Adrenal gland (tissue), 9 donors: ENCODE measurements at regions not wholly inside any gene's neighbourhood (a gene's known extent, or its start where the extent isn't known, plus 50 kb on each side); places are given as distances from the start of the nearest gene placed in this dataset.

Experiments
- DNase-seq, 7 donors: peaks; one replicate each; pipeline ENCODE4 v3.0.0-alpha.2; 2019 to 2020
- H3K27ac ChIP-seq, 5 donors: fragments of 200-600 bp; sonication (generic) in 4 of 5; 1 replicate in 3 of 5; 2 replicates in 2 of 5; pipeline versions ENCODE4 v1.5.1 to v1.8.0; 2016 to 2020; ENCODE audit warnings: mild to moderate bottlenecking in 1 of 5
- H3K27me3 ChIP-seq: fragments of 200-600 bp; 2 replicates; pipeline ENCODE4 v1.8.0; 2021
- H3K36me3 ChIP-seq, 2 donors: fragments of 200-600 bp; replicated peaks in 1 of 2; 1 replicate in 1 of 2; 2 replicates in 1 of 2; pipeline versions ENCODE4 v1.5.1 to v1.8.0; 2018 to 2022
- H3K4me1 ChIP-seq, 2 donors: fragments of 200-600 bp; replicated peaks in 1 of 2; 1 replicate in 1 of 2; 2 replicates in 1 of 2; pipeline versions ENCODE4 v1.5.1 to v1.8.0; 2018 to 2021
- H3K4me3 ChIP-seq, 4 donors: fragments of 200-600 bp; sonication (generic) in 3 of 4; one replicate each; pipeline ENCODE4 v1.5.1; 2016 to 2018
- H3K9me3 ChIP-seq, 3 donors: fragments of 200-600 bp; sonication (generic) in 1 of 3; replicated peaks in 1 of 3; 1 replicate in 2 of 3; 2 replicates in 1 of 3; pipeline versions ENCODE4 v1.5.1 to v1.8.0; 2016 to 2021
- POLR2A ChIP-seq, 2 donors: fragments of 450-650 bp; IDR thresholded peaks; one replicate each; pipeline ENCODE4 v1.6.1; 2017; ENCODE audit warnings: antibody characterized with exemption in 2 of 2, mild to moderate bottlenecking in 2 of 2, moderate library complexity in 1 of 2
- WGBS, 4 donors: extraction: QIAGEN DNeasy Blood & Tissue Kit in 2 of 4; methylation state at CpG; one replicate each; pipeline versions ENCODE4 v1.1.5 to v1.1.7; 2013 to 2017; 5-methylcytosine and 5-hydroxymethylcytosine counted together
- intact Hi-C, 2 donors: fragments of 100-400 bp; cut with DNase I; formaldehyde crosslinking; loops; one replicate each; pipeline versions ENCODE4 v1.14.1 to v1.15.0; 2022 to 2023
- TF ChIP-seq, protein P1 (sequence below), 6 experiments: fragments of 450-650 bp in 4 of 6; fragments of 200-600 bp in 2 of 6; sonication (generic) in 1 of 6; IDR thresholded peaks; 1 replicate in 5 of 6; 2 replicates in 1 of 6; pipeline versions ENCODE4 v1.5.1 to v1.8.0; 2016 to 2021; ENCODE audit warnings: antibody characterized with exemption in 6 of 6, mild to moderate bottlenecking in 2 of 6, moderate library complexity in 1 of 6
- donor health status: healthy with polysubstance abuse.
- donor health status: Bipolar disorder and iron deficiency.
- donor health status: DM: yes; HTN: yes; CAD: no.
- donor health status: DM: no; HTN: no; CAD: no.
- donor health status: DM: no; HTN: no; CAD: no.

DNA sequence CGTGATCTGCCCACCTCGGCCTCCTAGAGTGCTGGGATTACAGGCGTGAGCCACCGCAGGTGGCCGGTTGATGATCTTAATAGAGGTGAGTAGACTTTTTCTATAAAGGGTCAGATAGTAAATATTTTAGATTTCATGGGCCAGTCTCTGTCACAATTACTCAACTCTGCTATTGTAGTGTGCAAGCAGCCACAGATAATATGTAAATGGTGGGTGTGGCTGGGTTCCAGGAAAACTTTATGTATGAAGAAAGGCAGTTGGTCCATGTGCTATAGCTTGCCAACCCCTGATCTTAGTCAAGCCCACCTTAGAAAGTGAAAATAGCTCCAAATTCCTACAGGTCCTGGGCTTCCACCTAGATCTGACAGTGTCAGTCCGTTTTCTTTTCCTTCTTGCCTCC lies 94.9 kb upstream of the PMFBP1 start:
- Histone ChIP-seq H3K36me3 (no peaks in the 10 kb centered on the region), H3K4me3 (no peak overlapping the region), H3K9me3 (no peaks in the 10 kb centered on the region), H3K27me3 (no peaks in the 10 kb centered on the region), H3K4me1 (no peaks in the 10 kb centered on the region), H3K27ac (no peak overlapping the region)
- no peak for TF ChIP-seq POLR2A (IDR thresholded peaks at IDR 0.05)
- TF ChIP-seq, protein P1, sequence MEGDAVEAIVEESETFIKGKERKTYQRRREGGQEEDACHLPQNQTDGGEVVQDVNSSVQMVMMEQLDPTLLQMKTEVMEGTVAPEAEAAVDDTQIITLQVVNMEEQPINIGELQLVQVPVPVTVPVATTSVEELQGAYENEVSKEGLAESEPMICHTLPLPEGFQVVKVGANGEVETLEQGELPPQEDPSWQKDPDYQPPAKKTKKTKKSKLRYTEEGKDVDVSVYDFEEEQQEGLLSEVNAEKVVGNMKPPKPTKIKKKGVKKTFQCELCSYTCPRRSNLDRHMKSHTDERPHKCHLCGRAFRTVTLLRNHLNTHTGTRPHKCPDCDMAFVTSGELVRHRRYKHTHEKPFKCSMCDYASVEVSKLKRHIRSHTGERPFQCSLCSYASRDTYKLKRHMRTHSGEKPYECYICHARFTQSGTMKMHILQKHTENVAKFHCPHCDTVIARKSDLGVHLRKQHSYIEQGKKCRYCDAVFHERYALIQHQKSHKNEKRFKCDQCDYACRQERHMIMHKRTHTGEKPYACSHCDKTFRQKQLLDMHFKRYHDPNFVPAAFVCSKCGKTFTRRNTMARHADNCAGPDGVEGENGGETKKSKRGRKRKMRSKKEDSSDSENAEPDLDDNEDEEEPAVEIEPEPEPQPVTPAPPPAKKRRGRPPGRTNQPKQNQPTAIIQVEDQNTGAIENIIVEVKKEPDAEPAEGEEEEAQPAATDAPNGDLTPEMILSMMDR (IDR thresholded peaks at IDR 0.05): no peak
- intact Hi-C loops: no loop called here
- no peak for DNase-seq
- 86 to 91% (median 88%) methylated on average over 6 of the region's 6 CpGs for WGBS, 4 donors

DNA sequence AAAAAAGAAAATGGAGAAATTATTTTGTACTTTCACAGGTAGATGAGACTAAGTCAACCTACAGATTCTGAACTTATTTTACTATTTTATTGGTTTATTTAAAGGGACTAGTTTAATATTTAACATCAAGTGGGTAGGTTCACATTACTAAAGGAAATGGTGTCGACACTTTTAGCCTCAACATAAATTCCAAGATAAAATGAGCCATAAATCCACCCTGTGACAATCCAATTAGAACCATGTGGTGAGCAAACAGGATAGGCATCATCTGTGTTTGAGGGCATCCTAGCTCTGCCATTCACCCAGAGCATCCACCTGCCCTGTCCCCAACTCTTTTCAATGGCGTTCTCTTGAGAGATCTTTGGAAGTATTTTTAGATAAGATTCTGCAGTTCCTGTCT lies 92.8 kb upstream of the PMFBP1 start:
- WGBS, 4 donors: 69 to 85% (median 74%) methylated on average over 2 of the region's 2 CpGs
- TF ChIP-seq, protein P1 (IDR thresholded peaks at IDR 0.05): no peak
- TF ChIP-seq POLR2A (IDR thresholded peaks at IDR 0.05): no peak
- Histone ChIP-seq H3K4me3 (no peak overlapping the region), H3K36me3 (no peaks in the 10 kb centered on the region), H3K27ac (no peak overlapping the region), H3K4me1 (no peaks in the 10 kb centered on the region), H3K9me3 (no peaks in the 10 kb centered on the region), H3K27me3 (no peaks in the 10 kb centered on the region)
- no peak for DNase-seq
- intact Hi-C loops: no loop called here

DNA sequence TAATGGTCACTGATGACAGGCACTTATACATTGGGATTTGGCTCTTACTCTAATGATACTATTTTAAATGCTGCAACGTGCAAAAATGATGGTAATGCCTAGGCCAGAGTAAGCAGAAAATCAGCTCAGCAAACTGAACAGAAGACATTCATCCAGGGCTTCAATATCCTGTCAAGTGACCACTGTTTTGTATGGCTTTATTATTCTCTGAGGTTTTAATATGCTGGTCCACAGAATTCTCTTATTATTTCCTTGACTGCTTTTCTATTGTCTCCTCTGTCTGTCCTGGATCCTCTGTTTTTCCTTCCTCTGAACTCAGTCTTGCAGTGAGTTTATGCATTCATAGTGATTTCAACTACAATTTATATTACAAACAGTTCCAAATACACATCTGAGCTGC lies 90.8 kb upstream of the PMFBP1 start:
- 73 to 88% (median 76%) methylated on average over 1 of the region's 1 CpG for WGBS, 4 donors
- Histone ChIP-seq H3K4me3 (no peak overlapping the region), H3K36me3 (no peaks in the 10 kb centered on the region), H3K4me1 (no peaks in the 10 kb centered on the region), H3K9me3 (no peaks in the 10 kb centered on the region), H3K27ac (no peak overlapping the region), H3K27me3 (no peaks in the 10 kb centered on the region)
- TF ChIP-seq POLR2A (IDR thresholded peaks at IDR 0.05): no peak
- TF ChIP-seq, protein P1 (IDR thresholded peaks at IDR 0.05): no peak
- intact Hi-C loops: no loop called here
- DNase-seq: no peak

DNA sequence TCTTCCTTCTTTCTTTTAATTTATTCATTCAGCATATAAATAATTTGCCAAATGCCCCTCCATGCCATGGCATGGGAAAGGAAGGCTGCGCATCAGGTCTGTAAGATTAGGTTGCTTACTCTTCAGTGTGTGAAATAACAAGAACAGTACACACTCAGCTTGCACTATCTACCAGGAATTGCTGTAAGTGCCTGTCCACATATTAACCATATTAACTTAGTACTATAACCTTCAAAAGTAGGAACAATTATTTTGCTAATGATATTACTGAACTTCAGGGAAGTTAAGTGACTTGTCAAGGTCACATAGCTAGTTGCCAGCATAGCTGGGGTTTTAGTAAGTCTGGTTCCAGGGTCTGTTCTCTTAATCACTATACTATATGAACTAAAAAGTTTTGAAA lies 89.2 kb upstream of the PMFBP1 start:
- no peaks in the 10 kb centered on the region for H3K27me3 ChIP-seq
- WGBS, 4 donors: 86 to 100% (median 97%) methylated on average over 1 of the region's 1 CpG
- no peaks in the 10 kb centered on the region for H3K36me3 ChIP-seq
- intact Hi-C loops: no loop called here
- TF ChIP-seq, protein P1 (IDR thresholded peaks at IDR 0.05): no peak
- no peak for TF ChIP-seq POLR2A (IDR thresholded peaks at IDR 0.05)
- DNase-seq: no peak
- no peaks in the 10 kb centered on the region for H3K9me3 ChIP-seq
- no peak overlapping the region for H3K4me3 ChIP-seq
- no peaks in the 10 kb centered on the region for H3K4me1 ChIP-seq
- H3K27ac ChIP-seq: no peak overlapping the region
